NCI-H2227 (cell line): ENCODE measurements at regions not wholly inside any gene's neighbourhood (a gene's known extent, or its start where the extent isn't known, plus 50 kb on each side); places are given as distances from the start of the nearest gene placed in this dataset.

Source experiments
- DNase-seq: peaks from one replicate; lab custom pipeline; 2025; ENCODE audit not compliant: unreplicated experiment; lab: John Stamatoyannopoulos, UW

DNA sequence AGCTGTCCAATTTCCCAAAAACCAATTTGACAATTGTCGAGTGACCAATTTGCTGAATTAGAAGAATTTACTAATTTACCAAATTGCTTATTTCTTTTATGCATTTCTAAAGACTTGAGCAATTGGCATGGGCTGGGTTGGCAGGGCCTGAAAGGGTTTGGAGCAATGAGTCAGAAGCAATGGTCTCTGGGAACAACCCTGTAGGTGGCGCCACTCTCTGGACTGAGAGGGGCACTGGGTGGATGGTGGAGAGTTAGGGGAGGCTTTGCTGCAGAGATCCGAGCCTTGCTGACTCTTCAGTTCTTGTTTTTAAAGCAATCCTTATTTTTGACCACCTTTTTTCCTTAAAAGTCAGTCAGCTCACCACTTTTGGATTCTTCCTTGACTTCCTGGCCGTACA lies 71.5 kb upstream of the RPS23 start:
- DNase-seq, result peak; percentile 35

GRCh38 chr5:82348784-82349425 lies 70.8 kb upstream of the RPS23 start:
- DNase-seq, result no peak

DNA sequence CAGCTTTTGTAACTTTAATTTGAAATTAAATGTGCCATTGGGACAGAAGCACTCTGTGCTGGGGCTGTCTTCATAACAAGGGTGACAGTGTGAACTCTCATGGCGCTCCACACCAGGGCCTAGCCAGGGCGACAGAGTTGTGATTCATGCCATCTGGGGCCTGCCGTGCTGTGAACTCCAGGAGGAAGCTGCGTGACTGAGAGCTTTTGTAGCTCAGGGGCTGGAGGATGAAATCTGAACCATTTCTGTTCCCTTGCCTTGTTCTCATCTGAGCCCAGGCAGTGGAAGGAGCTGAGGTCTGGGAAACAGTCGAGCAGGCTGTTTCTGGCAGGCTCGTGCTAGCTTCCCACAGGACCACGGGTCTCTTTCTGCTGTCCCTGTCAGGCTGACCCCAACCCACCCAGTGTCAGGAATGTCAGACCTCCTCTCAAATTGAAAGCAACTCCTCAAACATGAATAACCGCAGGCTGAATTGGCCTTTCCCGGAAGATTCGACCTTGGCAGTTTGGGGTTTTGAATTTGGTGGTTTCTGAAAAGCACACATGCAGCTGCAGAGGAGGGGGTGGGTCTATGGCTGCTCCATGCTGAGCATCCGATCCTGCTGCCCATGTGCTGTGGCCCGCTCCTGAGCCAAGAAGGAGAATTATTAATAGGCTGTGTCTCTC lies 69.2 kb upstream of the RPS23 start:
- DNase-seq, result no peak

GRCh38 chr5:82346399-82347165 lies 68.4 kb upstream of the RPS23 start:
- no peak for DNase-seq

- DNase-seq, result no peak
Measured at GRCh38 chr5:82345108-82345507, 67.0 kb upstream of the RPS23 start.

GRCh38 chr5:82341325-82341724 lies 63.2 kb upstream of the RPS23 start:
- DNase-seq, result no peak

- DNase-seq, result no peak
Measured at GRCh38 chr5:82340799-82341198, 62.6 kb upstream of the RPS23 start.

- no peak for DNase-seq
Measured at GRCh38 chr5:82339792-82340191, 61.6 kb upstream of the RPS23 start.

- no peak for DNase-seq
Measured at GRCh38 chr5:82338771-82339373, 60.7 kb upstream of the RPS23 start.

DNA sequence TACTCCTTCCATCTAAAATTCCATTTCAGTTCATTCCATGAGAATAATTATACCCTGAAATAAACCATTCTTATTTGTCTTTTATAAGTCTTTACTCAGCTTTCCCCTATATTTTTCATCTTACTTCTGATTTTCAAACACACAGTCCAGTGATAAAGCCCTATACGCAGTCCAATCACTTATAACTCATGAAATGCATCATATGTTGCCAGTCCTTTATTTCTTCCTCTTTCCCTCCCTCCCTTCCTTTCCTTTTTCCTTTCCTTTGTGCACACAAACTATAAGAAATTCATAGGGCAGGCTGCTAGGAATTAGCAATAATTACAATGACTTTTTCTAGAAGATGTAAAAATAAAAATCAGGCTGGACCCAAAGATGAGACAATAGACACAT lies 58.8 kb upstream of the RPS23 start:
- DNase-seq, result no peak

DNA sequence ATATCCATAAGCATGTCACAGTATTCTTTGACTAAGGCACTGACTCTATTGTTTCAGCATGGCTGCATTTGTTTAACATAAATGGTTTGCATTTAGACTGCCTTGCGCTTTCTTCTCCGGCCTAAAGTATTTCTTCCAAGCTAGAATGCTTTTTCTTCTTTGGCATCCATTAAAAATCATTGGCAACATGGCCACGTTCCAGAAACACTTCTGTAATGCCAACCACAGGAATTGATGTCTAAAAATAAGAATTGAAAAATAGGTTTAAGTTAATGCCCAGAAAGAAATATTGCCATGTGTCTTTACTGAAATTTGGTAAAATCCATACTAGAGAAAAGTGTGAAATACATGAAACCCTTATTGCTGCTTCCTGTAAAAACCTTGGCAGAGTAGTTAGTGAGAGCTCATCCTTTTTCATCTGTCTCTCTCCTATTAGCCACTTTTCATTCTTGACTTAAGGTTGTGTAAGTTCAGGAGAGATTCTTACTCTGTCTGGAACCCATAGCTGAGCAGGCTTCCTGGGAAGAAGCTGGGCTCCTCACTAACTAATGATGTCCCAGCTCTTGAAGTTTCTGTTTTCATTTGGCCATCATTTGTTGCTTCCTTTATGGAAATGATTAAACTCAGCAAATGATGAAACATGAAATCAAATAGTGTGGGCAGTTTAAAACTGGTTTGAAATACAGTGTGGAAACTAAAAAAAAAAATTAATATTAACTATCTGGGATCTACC lies 58.2 kb upstream of the RPS23 start:
- no peak for DNase-seq

DNA sequence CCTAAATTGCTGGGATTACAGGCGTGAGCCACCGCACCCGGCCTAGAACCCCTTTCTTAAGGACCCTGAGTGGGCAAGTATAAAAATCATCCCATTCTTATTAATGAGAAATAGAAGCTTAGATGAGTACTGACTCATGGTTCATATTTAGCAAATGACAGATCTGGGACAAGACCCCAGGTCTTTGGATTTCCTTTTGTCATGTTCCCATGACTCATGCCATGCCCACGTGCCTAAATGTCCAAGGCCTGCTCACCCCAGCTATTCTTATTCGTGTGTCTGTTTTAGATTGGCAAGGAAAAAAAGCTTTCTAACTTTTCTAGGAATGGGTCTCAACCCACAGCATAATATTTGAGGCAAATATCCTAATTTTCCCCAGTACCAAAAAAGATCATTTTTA lies 57.7 kb upstream of the RPS23 start:
- no peak for DNase-seq

- DNase-seq, result no peak
Measured at GRCh38 chr5:82334856-82335255, 56.7 kb upstream of the RPS23 start.

GRCh38 chr5:82334085-82334692 lies 56.0 kb upstream of the RPS23 start:
- no peak for DNase-seq

- no peak for DNase-seq
Measured at GRCh38 chr5:82332886-82333615, 54.9 kb upstream of the RPS23 start.

DNA sequence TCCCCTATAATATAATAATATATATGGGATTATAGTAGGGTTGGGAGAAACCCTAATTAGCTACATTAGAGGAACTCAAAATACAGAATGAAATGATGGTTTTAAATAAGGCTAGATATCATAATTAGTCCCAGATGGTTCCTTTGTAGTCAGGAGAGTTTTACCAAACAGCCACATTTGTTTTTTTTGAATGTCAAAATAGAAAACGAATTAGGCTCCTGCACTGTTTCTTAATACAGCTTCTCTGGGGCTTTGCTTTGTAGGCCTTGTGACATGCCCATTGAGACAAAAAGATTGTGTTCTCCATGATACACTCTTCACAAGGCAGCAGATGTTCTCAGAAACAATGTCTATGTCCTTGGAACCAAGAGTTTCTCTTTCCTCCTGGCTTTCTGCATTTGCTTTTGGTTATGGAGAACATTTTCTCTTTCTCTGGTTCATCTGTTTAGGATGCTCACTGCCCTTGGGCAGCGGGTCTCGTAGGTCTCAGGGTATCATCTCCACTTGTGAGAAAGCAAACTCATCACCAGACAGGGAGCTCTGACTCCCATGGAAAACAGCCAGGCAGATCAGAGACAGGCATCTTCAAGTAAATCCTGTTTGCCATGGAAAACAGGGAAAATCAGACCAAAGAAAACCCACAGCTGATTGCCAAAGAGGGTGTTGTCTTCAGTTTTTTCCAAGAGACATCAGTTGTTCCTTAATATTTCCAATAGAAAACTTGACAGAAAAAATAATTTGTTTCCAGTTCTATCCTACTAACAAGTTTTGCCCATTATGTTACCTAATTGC lies 54.1 kb upstream of the RPS23 start:
- no peak for DNase-seq

- DNase-seq, result no peak
Measured at GRCh38 chr5:82331557-82331956, 53.4 kb upstream of the RPS23 start.

GRCh38 chr5:82330530-82331270 lies 52.5 kb upstream of the RPS23 start:
- DNase-seq, result no peak

DNA sequence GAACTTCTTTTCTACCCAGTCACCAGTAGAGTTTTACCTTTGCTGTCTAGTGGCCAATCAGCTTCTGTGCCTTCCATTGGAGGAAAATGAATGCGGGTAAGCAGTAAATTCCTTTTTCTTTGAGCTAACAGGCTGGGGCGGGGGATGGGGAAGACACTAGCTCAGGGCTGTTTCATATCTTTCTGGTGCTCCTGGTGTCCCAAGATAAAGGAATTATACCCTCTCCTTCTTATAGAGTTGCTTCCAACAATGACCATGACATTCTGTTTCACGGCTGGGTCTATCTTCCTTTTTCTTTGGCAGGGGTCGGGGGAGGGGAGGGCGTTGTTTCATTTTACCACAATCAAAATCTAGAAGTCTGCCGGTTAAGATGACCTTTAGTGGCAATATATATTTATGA lies 51.2 kb upstream of the RPS23 start:
- DNase-seq, result no peak
